HCT116 (cell line): ENCODE measurements at regions not wholly inside any gene's neighbourhood (a gene's known extent, or its start where the extent isn't known, plus 50 kb on each side); places are given as distances from the start of the nearest gene placed in this dataset.

Experiments used
- ATAC-seq: fragments of 200-7000 bp; cut with Tn5 transposase; 2 replicates; pipeline ENCODE4 v1.9.1; 2020; ENCODE audit warnings: mild to moderate bottlenecking, moderate library complexity
- BruUV-seq: library from RNA; stranded (reverse); fragments of 400-500 nt; replicated peaks from 2 replicates; lab custom pipeline; 2021; lab: Mats Ljungman, UMichigan
- CTCF ChIA-PET: fragments of 300-600 bp; sonication (Branson Sonifier 250); formaldehyde crosslinking; loops from one replicate; lab custom pipeline; 2021; ENCODE audit warnings: antibody characterized with exemption; lab: Charles Lee
- POLR2A ChIA-PET: fragments of 300-600, 350-600 bp; sonication (Branson Sonifier 250); formaldehyde crosslinking; loops from one replicate; lab custom pipeline; 2021; ENCODE audit warnings: antibody characterized with exemption; lab: Charles Lee
- RAD21 ChIA-PET, 2 experiments: fragments of 300-600 bp; sonication (Branson Sonifier 250); formaldehyde crosslinking; loops; one replicate each; lab custom pipeline; 2023; ENCODE audit warnings: low total read pairs in 2 of 2; ENCODE audit not compliant: uncharacterized antibody in 2 of 2, unreplicated experiment in 2 of 2, low non-redundant PET in 1 of 2; lab: Charles Lee
- DNase-seq: peaks from one replicate; pipeline ENCODE4 v3.0.0-alpha.2; 2010; ENCODE audit warnings: low read depth, low spot score
- H2AFZ ChIP-seq: fragments of 200-600 bp; shearing (Covaris generic), sonication (generic); 2 replicates; pipeline ENCODE4 v1.6.1; 2017; ENCODE audit warnings: low read depth, mixed run types, mixed read lengths, antibody characterized with exemption, low read length; ENCODE audit not compliant: poor library complexity, severe bottlenecking
- H3K27ac ChIP-seq: 2 replicates; pipeline ENCODE4 v1.5.1; 2012; ENCODE audit warnings: low read depth, low read length
- H3K27me3 ChIP-seq: fragments of 200-600 bp; sonication (generic); 2 replicates; pipeline ENCODE4 v1.6.1; 2016; ENCODE audit warnings: mixed run types, low read length, mixed read lengths; ENCODE audit not compliant: insufficient read depth
- H3K36me3 ChIP-seq, 2 experiments: fragments of 200-500 bp in 1 of 2; fragments of 200-600 bp in 1 of 2; sonication (Bioruptor generic) in 1 of 2; sonication (generic) in 1 of 2; 2 replicates each; pipeline versions ENCODE4 v1.5.1 to v1.6.1; 2014 to 2016; ENCODE audit warnings: low read length in 2 of 2, inconsistent platforms in 1 of 2, mixed read lengths in 1 of 2, mixed run types in 1 of 2; ENCODE audit not compliant: insufficient read depth in 2 of 2, control insufficient read depth in 1 of 2
- H3K4me1 ChIP-seq, 2 experiments: fragments of 200-600 bp in 1 of 2; sonication (generic) in 1 of 2; 2 replicates each; pipeline versions ENCODE4 v1.5.1 to v1.6.1; 2012 to 2017; ENCODE audit warnings: low read length in 2 of 2, inconsistent platforms in 1 of 2, mild to moderate bottlenecking in 1 of 2, mixed read lengths in 1 of 2, mixed run types in 1 of 2, moderate library complexity in 1 of 2; ENCODE audit not compliant: insufficient read depth in 2 of 2, control insufficient read depth in 1 of 2
- H3K4me2 ChIP-seq: fragments of 200-600 bp; sonication (generic); 2 replicates; pipeline ENCODE4 v1.6.1; 2017; ENCODE audit warnings: mixed run types, low read length, mixed read lengths
- H3K4me3 ChIP-seq, 2 experiments: fragments of 200-600 bp in 1 of 2; sonication (generic) in 1 of 2; replicated peaks in 1 of 2; 2 replicates each; pipeline ENCODE4 v1.5.1; 2011 to 2016; ENCODE audit warnings: low read length in 2 of 2, control low read depth in 1 of 2, low read depth in 1 of 2, mild to moderate bottlenecking in 1 of 2, mixed read lengths in 1 of 2, mixed run types in 1 of 2
- H3K79me2 ChIP-seq: fragments of 200-600 bp; sonication (generic); 2 replicates; pipeline ENCODE4 v1.6.1; 2017; ENCODE audit warnings: mild to moderate bottlenecking, mixed run types, low read length, moderate library complexity, mixed read lengths; ENCODE audit not compliant: insufficient read depth
- H3K9ac ChIP-seq: fragments of 200-600 bp; sonication (generic); 2 replicates; pipeline ENCODE4 v1.6.1; 2016; ENCODE audit warnings: low read length, mixed read lengths
- H3K9me2 ChIP-seq: fragments of 200-600 bp; sonication (generic), shearing (Covaris generic); 2 replicates; pipeline ENCODE4 v1.6.1; 2017; ENCODE audit warnings: mixed run types, mild to moderate bottlenecking, moderate library complexity; ENCODE audit not compliant: insufficient read depth
- H3K9me3 ChIP-seq, 2 experiments: fragments of 200-500 bp in 1 of 2; fragments of 200-600 bp in 1 of 2; sonication (Bioruptor generic) in 1 of 2; sonication (generic) in 1 of 2; 2 replicates each; pipeline ENCODE4 v1.6.1; 2014 to 2017; ENCODE audit warnings: low read length in 2 of 2, mixed read lengths in 2 of 2, inconsistent platforms in 1 of 2, low read depth in 1 of 2, mild to moderate bottlenecking in 1 of 2, mixed run types in 1 of 2, moderate library complexity in 1 of 2; ENCODE audit not compliant: control insufficient read depth in 1 of 2, insufficient read depth in 1 of 2
- H4K20me1 ChIP-seq: fragments of 200-600 bp; sonication (generic), shearing (Covaris generic); 2 replicates; pipeline ENCODE4 v1.6.1; 2017; ENCODE audit warnings: mixed run types, mild to moderate bottlenecking, moderate library complexity; ENCODE audit not compliant: insufficient read depth
- ATF3 ChIP-seq: IDR thresholded peaks from 2 replicates; pipeline ENCODE4 v1.6.1; 2012
- CBX3 ChIP-seq: IDR thresholded peaks from 2 replicates; pipeline ENCODE4 v1.6.1; 2012; ENCODE audit warnings: low read depth
- CEBPB ChIP-seq: IDR thresholded peaks from 2 replicates; pipeline ENCODE4 v1.6.1; 2012; ENCODE audit warnings: low read depth
- ELF1 ChIP-seq: IDR thresholded peaks from 2 replicates; pipeline ENCODE4 v1.6.1; 2012; ENCODE audit warnings: low read depth, borderline replicate concordance
- EZH2 ChIP-seq: fragments of 200-600 bp; sonication (generic); IDR thresholded peaks from 2 replicates; pipeline ENCODE4 v1.6.1; 2017; ENCODE audit warnings: antibody characterized with exemption, mixed run types
- EZH2phosphoT487 ChIP-seq: fragments of 200-600 bp; IDR thresholded peaks from 2 replicates; pipeline ENCODE4 v1.6.1; 2018; ENCODE audit warnings: antibody characterized with exemption, borderline replicate concordance
- FOSL1 ChIP-seq: IDR thresholded peaks from 2 replicates; pipeline ENCODE4 v1.6.1; 2012; ENCODE audit warnings: low read depth
- JUND ChIP-seq: IDR thresholded peaks from 2 replicates; pipeline ENCODE4 v1.6.1; 2012
- MAX ChIP-seq: IDR thresholded peaks from 2 replicates; pipeline ENCODE4 v1.6.1; 2012
- POLR2A ChIP-seq: IDR thresholded peaks from 2 replicates; pipeline ENCODE4 v1.7.0; 2011; ENCODE audit warnings: borderline replicate concordance; ENCODE audit not compliant: insufficient read depth, insufficient read length; ENCODE audit errors: extremely low read depth
- POLR2AphosphoS5 ChIP-seq: IDR thresholded peaks from 2 replicates; pipeline ENCODE4 v1.6.1; 2011; ENCODE audit warnings: mild to moderate bottlenecking, low read depth, low read length, moderate library complexity
- REST ChIP-seq: IDR thresholded peaks from 2 replicates; pipeline ENCODE4 v1.6.1; 2012; ENCODE audit warnings: low read depth
- SIN3A ChIP-seq: IDR thresholded peaks from 2 replicates; pipeline ENCODE4 v1.6.1; 2012; ENCODE audit warnings: low read depth
- SP1 ChIP-seq: IDR thresholded peaks from 2 replicates; pipeline ENCODE4 v1.6.1; 2012; ENCODE audit warnings: low read depth
- SRF ChIP-seq: IDR thresholded peaks from 2 replicates; pipeline ENCODE4 v1.6.1; 2012; ENCODE audit warnings: low read depth
- YY1 ChIP-seq: IDR thresholded peaks from 2 replicates; pipeline ENCODE4 v1.6.1; 2011; ENCODE audit warnings: low read length, low read depth, moderate library complexity, mild to moderate bottlenecking; ENCODE audit not compliant: insufficient replicate concordance; ENCODE audit errors: extremely low read depth
- ZFX ChIP-seq: fragments of 450-650 bp; IDR thresholded peaks from 2 replicates; pipeline ENCODE4 v1.6.1; 2017
- ZNF274 ChIP-seq: fragments of 200-500 bp; sonication (Bioruptor generic); IDR thresholded peaks from 2 replicates; pipeline ENCODE4 v1.6.1; 2014; ENCODE audit warnings: mild to moderate bottlenecking, low read depth, low read length, inconsistent platforms
- intact Hi-C: fragments of 100-400 bp; cut with micrococcal nuclease; formaldehyde crosslinking; loops from 2 replicates; pipeline ENCODE4 v1.10.0; 2022

DNA sequence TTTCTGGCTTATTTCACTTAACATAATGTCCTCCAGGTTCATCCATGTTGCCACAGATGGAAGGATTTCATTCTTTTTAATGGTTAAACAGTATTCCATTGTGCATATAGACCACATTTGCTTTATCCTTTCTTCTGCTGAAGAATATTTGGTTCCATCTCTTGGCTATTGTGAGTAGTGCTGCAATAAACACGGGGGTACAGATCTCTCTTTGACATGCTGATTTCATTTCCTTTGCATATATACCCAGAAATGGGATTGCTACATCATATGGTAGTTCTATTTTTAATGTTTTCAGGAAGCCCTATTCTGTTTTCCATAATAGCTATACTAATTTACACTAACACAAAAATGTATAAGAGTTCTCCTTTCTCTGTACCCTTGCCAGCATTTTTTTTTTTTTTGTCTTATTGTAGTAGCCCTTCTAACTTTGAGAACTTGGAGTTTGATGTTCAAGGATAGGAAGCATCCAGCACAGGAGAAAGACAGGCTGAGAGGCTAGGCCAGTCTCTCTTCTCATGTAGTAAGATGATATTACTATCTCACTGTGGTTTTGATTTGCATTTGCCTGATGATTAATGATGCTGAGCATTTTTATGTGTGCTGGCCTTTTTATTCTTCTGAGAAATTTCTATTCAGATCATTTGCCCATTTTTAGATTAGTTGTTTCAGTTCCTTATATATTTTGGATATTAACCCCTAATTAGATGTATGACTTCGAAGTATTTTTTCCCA, 592.2 kb upstream of the ZNF608 start:
- no peak overlapping the region for H3K27ac ChIP-seq
- no peaks in the 10 kb centered on the region for H3K9me2 ChIP-seq
- no peaks in the 10 kb centered on the region for H3K27me3 ChIP-seq
- intact Hi-C loops: no loop called here
- BruUV-seq: no TSS peak
- no peak overlapping the region for H2AFZ ChIP-seq
- ChIA-PET RAD21 (no interaction called here), CTCF (no interaction called here), POLR2A (no interaction called here)
- no peaks in the 10 kb centered on the region for H4K20me1 ChIP-seq
- no peak overlapping the region for H3K4me2 ChIP-seq
- no peaks in the 10 kb centered on the region for H3K9me3 ChIP-seq
- no peak overlapping the region for H3K4me3 ChIP-seq
- no peaks in the 10 kb centered on the region for H3K79me2 ChIP-seq
- H3K36me3 ChIP-seq: no peaks in the 10 kb centered on the region
- DNase-seq: no peak
- no peak overlapping the region for H3K9ac ChIP-seq
- no peaks in the 10 kb centered on the region for H3K4me1 ChIP-seq
- ATAC-seq: no peak
- TF ChIP-seq SIN3A: no peak
- no peak for TF ChIP-seq SRF
- no peak for TF ChIP-seq EZH2phosphoT487
- no peak for TF ChIP-seq POLR2A
- TF ChIP-seq ELF1: no peak
- TF ChIP-seq JUND: no peak
- no peak for TF ChIP-seq ATF3
- TF ChIP-seq CEBPB: no peak
- no peak for TF ChIP-seq FOSL1
- no peak for TF ChIP-seq POLR2AphosphoS5
- TF ChIP-seq YY1: no peak
- TF ChIP-seq ZFX: no peak
- TF ChIP-seq SP1: no peak
- TF ChIP-seq CBX3: no peak
- no peak for TF ChIP-seq MAX
- TF ChIP-seq REST: no peak
- no peak for TF ChIP-seq ZNF274
- no peak for TF ChIP-seq EZH2
